OCI-LY7 (cell line): ENCODE measurements at regions not wholly inside any gene's neighbourhood (a gene's known extent, or its start where the extent isn't known, plus 50 kb on each side); places are given as distances from the start of the nearest gene placed in this dataset.

Source experiments
- BruUV-seq: library from RNA; stranded (reverse); fragments of 400-500 nt; replicated peaks from 2 replicates; lab custom pipeline; 2021; lab: Mats Ljungman, UMichigan
- CTCF ChIA-PET: fragments of 300-600 bp; sonication (Branson Sonifier 250); formaldehyde crosslinking; loops from one replicate; lab custom pipeline; 2022; ENCODE audit warnings: antibody characterized with exemption; ENCODE audit not compliant: unreplicated experiment; lab: Charles Lee
- POLR2A ChIA-PET: fragments of 300-600 bp; sonication (Branson Sonifier 250); formaldehyde crosslinking; loops from one replicate; lab custom pipeline; 2022; ENCODE audit warnings: antibody characterized with exemption; lab: Charles Lee
- DNase-seq: peaks from one replicate; pipeline ENCODE4 v3.0.0-alpha.2; 2015; ENCODE audit warnings: low spot score
- H2AFZ ChIP-seq: fragments of 200-600 bp; sonication (generic), shearing (Covaris generic); 2 replicates; pipeline ENCODE4 v1.6.1; 2014; ENCODE audit warnings: mild to moderate bottlenecking, antibody characterized with exemption, low read length, moderate library complexity
- H3K27ac ChIP-seq: fragments of 200-600 bp; sonication (generic); 2 replicates; pipeline ENCODE4 v1.5.1; 2014; ENCODE audit warnings: mixed run types, low read depth, mild to moderate bottlenecking, moderate library complexity, low read length, inconsistent platforms; ENCODE audit not compliant: poor library complexity, severe bottlenecking
- H3K36me3 ChIP-seq: fragments of 200-600 bp; sonication (generic); 2 replicates; pipeline ENCODE4 v1.6.1; 2014; ENCODE audit warnings: mild to moderate bottlenecking, antibody characterized with exemption, low read length, moderate library complexity, mixed read lengths; ENCODE audit not compliant: insufficient read depth
- H3K4me1 ChIP-seq: fragments of 200-600 bp; sonication (generic); 2 replicates; pipeline ENCODE4 v1.5.1; 2014; ENCODE audit warnings: mild to moderate bottlenecking, low read length; ENCODE audit not compliant: insufficient read depth, poor library complexity, severe bottlenecking
- H3K4me2 ChIP-seq: fragments of 200-600 bp; sonication (generic); 2 replicates; pipeline ENCODE4 v1.6.1; 2014; ENCODE audit warnings: mild to moderate bottlenecking, low read length
- H3K4me3 ChIP-seq: fragments of 200-600 bp; sonication (generic); 2 replicates; pipeline ENCODE4 v1.5.1; 2014; ENCODE audit warnings: mild to moderate bottlenecking, low read depth, low read length; ENCODE audit not compliant: poor library complexity, severe bottlenecking
- H3K79me2 ChIP-seq: fragments of 200-600 bp; sonication (generic); 2 replicates; pipeline ENCODE4 v1.6.1; 2016; ENCODE audit warnings: low read depth, mild to moderate bottlenecking, low read length, moderate library complexity, mixed read lengths; ENCODE audit not compliant: insufficient read depth
- H3K9me2 ChIP-seq: fragments of 200-600 bp; sonication (generic); 2 replicates; pipeline ENCODE4 v1.6.1; 2016; ENCODE audit warnings: mild to moderate bottlenecking, low read length, mixed read lengths; ENCODE audit not compliant: insufficient read depth
- H3K9me3 ChIP-seq: fragments of 200-600 bp; sonication (generic); 2 replicates; pipeline ENCODE4 v1.6.1; 2014; ENCODE audit warnings: mild to moderate bottlenecking, mixed run types, low read length, mixed read lengths
- H4K20me1 ChIP-seq: fragments of 200-600 bp; sonication (generic); 2 replicates; pipeline ENCODE4 v1.6.1; 2014; ENCODE audit warnings: mild to moderate bottlenecking, antibody characterized with exemption, low read length, moderate library complexity, mixed read lengths; ENCODE audit not compliant: insufficient read depth
- EZH2phosphoT487 ChIP-seq: fragments of 200-600 bp; sonication (generic); IDR thresholded peaks from 2 replicates; pipeline ENCODE4 v1.6.1; 2018; ENCODE audit warnings: low read depth, borderline replicate concordance, mild to moderate bottlenecking, mixed run types, antibody characterized with exemption, low read length, moderate library complexity, mixed read lengths
- intact Hi-C: fragments of 100-400 bp; cut with micrococcal nuclease; formaldehyde crosslinking; loops from one replicate; pipeline ENCODE4 v1.10.0; 2022; ENCODE audit not compliant: unreplicated experiment
- TF ChIP-seq, protein P1 (sequence below): fragments of 200-600 bp; sonication (generic); conservative IDR thresholded peaks from 2 replicates; pipeline ENCODE4 v1.5.1; 2014; ENCODE audit warnings: mild to moderate bottlenecking, antibody characterized with exemption, low read length, moderate library complexity, mixed read lengths

DNA sequence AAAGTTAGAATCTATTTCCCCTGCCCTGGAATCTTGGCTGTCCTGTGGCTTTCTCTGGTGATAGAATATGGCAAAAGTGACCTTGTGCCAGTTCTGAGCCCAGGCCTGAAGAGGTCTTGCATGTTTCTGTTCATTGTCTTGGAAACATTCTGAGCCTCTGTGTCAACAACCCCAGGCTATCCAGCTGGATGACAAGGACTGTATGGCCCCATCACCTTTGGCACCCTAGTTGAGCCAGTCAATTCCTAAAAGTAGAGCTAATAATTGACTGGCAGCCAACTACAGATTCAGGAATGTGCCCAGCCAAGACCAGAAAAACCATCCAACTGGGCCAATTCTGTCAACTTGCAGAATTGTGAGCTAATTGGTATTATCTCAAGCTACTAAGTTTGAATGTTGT, 514.1 kb upstream of the LARGE1 start:
- Histone ChIP-seq H3K9me3 (no peaks in the 10 kb centered on the region), H3K4me2 (no peak overlapping the region), H3K4me3 (no peak overlapping the region), H3K9me2 (no peaks in the 10 kb centered on the region), H3K4me1 (no peaks in the 10 kb centered on the region), H2AFZ (no peak overlapping the region), H3K79me2 (no peaks in the 10 kb centered on the region), H3K27ac (no peak overlapping the region), H3K36me3 (no peaks in the 10 kb centered on the region), H4K20me1 (no peaks in the 10 kb centered on the region)
- TF ChIP-seq EZH2phosphoT487 = no peak
- TF ChIP-seq, protein P1, sequence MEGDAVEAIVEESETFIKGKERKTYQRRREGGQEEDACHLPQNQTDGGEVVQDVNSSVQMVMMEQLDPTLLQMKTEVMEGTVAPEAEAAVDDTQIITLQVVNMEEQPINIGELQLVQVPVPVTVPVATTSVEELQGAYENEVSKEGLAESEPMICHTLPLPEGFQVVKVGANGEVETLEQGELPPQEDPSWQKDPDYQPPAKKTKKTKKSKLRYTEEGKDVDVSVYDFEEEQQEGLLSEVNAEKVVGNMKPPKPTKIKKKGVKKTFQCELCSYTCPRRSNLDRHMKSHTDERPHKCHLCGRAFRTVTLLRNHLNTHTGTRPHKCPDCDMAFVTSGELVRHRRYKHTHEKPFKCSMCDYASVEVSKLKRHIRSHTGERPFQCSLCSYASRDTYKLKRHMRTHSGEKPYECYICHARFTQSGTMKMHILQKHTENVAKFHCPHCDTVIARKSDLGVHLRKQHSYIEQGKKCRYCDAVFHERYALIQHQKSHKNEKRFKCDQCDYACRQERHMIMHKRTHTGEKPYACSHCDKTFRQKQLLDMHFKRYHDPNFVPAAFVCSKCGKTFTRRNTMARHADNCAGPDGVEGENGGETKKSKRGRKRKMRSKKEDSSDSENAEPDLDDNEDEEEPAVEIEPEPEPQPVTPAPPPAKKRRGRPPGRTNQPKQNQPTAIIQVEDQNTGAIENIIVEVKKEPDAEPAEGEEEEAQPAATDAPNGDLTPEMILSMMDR = no peak
- ChIA-PET POLR2A (no interaction called here), CTCF (interaction anchor here (0.6 kb wide), 1 partner anchor 1637 kb away, joined by 3 read pairs; no protein-coding TSS in a partner anchor)
- DNase-seq = no peak
- no TSS peak for BruUV-seq
- intact Hi-C loops = no loop called here

GRCh38 chr22:34437140-34437539, 516.9 kb upstream of the LARGE1 start:
- Histone ChIP-seq H3K4me3 (no peak overlapping the region), H2AFZ (no peak overlapping the region), H4K20me1 (no peaks in the 10 kb centered on the region), H3K9me3 (no peaks in the 10 kb centered on the region), H3K4me1 (no peaks in the 10 kb centered on the region), H3K27ac (no peak overlapping the region), H3K36me3 (no peaks in the 10 kb centered on the region), H3K9me2 (no peaks in the 10 kb centered on the region), H3K79me2 (no peaks in the 10 kb centered on the region), H3K4me2 (no peak overlapping the region)
- no peak for TF ChIP-seq EZH2phosphoT487
- TF ChIP-seq, protein P1 = no peak
- intact Hi-C loops = no loop called here
- POLR2A ChIA-PET = no interaction called here
- no TSS peak for BruUV-seq
- no peak for DNase-seq
- CTCF ChIA-PET = no interaction called here

DNA sequence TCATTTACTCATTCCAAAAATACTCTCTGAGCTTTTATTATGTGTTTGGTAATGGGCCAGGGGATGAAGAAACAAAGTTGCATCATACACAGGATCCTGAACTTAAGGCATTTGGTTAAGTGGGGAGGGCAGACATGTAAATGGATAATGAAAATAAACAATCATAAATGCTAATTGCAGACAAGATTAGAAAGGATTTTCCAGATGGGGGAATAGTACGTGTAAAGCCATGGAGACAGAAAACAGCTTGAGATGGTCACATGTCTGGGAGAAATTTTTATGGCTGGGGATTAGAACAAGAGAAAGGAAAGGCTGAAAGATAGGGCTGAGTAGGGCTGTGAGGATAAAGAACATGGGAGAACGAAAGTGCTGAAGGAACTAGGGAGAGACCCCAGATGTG, 534.3 kb upstream of the LARGE1 start:
- no TSS peak for BruUV-seq
- Histone ChIP-seq H3K27ac (no peak overlapping the region), H4K20me1 (no peaks in the 10 kb centered on the region), H3K4me1 (no peaks in the 10 kb centered on the region), H3K36me3 (no peaks in the 10 kb centered on the region), H3K4me2 (no peak overlapping the region), H2AFZ (no peak overlapping the region), H3K4me3 (no peak overlapping the region), H3K79me2 (no peaks in the 10 kb centered on the region), H3K9me2 (no peaks in the 10 kb centered on the region), H3K9me3 (no peaks in the 10 kb centered on the region)
- intact Hi-C loops = no loop called here
- TF ChIP-seq, protein P1 = no peak
- TF ChIP-seq EZH2phosphoT487 = no peak
- ChIA-PET POLR2A (no interaction called here), CTCF (no interaction called here)
- DNase-seq = no peak
